GM18861 (cell line): ENCODE measurements at regions not wholly inside any gene's neighbourhood (a gene's known extent, or its start where the extent isn't known, plus 50 kb on each side); places are given as distances from the start of the nearest gene placed in this dataset.

Experiments
- ATAC-seq: cut with Tn5 transposase; IDR thresholded peaks from one replicate; pipeline ENCODE4 v1.9.1; 2021; ENCODE audit not compliant: unreplicated experiment

DNA sequence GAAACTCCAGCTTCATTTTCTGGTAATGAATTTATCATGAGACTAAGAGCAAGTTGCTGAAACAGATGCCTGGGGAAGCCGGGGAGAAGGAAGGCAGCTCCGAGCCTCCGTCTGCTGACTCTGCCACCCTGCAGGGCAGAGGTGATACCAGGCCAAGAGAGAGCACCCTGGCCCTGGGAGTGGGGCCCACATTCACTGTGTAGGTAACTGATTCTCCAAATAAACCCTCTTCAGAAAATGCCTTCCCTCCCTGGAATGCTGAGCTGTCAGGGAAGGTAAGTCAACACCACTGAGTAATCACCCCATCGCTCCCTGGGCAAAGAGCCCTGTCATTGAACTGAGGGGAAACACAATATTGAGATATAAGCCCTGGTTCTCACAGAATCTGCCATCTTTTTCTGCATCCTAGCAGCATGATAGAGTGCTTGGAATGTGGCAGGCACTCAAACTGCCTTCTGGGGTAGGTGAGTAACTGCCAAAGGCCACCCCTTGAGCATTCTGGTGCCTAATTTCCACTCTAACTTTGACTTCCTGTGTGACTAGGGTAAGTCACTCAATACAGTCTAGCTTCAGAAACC is 147.6 kb downstream of the SPATA19 start:
- no peak for ATAC-seq

DNA sequence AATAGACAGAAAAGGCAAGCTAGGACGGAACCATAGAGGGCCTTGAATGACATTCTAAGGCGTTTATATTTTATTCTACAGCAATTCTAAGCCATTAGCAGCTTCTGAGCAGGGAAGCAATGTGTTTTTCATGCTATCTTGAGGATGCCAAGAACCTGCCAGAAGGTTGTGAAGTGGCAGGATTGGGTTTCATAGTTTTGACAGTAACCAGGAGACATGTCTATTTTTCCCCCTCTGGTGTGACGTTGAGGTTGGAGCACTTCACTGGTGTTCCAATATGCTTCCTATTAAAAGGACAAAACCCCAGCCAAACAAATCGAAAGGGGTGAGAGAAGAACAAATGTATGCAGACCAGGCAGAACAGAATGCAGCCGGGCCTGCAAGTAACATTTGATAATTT is 148.2 kb downstream of the SPATA19 start:
- no peak for ATAC-seq

DNA sequence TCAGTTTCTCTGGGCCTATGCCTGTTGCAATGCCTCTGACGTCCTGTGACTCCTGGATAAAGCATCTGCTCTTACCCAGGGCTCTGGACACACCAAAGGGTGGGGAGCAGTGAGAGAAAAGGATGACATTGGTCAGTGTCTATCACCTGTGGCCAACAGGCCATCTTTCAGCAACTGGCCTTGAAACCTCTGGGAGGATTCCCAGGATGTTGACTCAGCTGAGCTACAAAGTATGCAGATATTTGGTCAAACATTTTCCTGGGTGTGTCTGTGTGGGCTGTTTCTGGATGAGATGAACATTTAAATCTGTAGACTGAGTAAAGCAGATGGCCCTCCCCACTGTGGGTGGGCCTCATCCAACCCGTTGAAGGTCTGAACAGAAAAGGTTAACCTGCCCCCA is 149.9 kb downstream of the SPATA19 start:
- no peak for ATAC-seq

DNA sequence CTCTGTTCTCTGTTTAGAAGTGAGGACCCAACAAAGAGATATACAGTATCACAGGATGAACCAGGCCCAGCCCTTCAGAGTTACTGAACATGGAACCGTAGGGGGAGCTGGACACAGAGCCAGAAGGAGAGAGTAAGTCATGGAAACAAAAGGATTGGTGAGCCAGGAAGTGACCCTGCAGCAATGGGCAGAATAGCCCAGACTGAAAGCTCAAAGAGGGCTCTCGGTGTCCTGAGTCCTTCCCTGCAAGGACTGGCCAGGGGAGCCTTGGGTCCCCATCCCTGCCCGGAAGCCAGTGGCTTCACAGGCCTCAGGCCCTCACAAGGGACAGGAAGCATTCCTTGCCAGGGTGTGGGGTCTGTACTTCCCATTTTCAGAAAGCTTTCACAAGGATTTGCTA is 150.6 kb downstream of the SPATA19 start:
- ATAC-seq = no peak

DNA sequence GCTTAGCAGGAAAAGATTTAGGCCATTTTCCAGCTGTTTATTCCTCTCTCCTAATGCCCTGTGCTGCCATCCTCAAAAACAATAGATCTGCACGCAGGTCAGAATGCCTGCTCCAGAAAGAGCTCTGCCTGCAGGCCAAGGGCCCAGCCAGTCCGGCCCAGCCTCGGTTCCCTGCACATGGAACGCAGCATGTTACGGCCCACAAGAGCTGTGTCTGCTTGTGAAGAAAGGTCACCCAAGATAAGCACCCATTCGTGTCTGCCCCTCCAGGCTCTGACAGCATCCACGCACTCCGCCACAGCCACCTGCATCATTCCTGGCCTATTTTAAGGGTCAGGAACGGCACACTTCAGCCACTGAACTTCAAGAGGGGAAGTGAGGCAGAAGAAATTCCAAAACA is 152.2 kb downstream of the SPATA19 start:
- no peak for ATAC-seq

DNA sequence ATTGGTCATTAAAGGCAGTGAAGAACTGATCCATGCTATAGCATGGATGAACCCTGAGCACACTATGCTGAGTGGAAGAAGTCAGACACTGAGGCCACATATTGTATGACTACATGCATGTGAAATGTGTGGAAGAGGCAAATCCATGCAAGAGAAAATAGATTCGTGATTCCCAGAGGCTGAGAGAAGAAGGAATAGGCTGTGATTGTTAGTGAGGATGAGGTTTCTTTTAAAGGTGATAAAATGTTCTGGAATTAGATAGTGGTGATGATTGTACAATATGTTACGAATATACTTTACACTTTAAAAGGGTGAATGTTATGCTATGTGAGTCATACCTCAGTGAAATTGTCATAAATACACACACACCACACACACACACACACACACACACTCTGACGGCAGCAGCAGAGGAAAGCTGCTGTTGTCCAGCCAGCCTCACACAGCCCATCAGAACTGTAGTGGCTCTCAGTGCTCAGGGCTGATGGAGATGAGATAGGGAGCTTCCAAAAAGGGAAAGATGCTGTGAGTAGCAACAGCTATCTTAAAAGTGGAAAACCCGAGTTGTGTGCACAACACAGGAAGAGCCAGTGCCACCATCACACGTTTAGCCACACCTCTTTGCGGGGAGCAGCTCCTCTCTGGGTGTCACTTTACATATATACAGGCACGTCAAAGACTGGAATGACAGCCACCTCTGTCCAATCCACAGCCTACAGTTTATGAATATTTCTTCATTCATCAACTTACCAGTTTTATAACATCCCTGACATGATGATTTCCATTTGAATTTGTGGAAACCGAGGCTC is 153.0 kb downstream of the SPATA19 start:
- ATAC-seq = no peak

DNA sequence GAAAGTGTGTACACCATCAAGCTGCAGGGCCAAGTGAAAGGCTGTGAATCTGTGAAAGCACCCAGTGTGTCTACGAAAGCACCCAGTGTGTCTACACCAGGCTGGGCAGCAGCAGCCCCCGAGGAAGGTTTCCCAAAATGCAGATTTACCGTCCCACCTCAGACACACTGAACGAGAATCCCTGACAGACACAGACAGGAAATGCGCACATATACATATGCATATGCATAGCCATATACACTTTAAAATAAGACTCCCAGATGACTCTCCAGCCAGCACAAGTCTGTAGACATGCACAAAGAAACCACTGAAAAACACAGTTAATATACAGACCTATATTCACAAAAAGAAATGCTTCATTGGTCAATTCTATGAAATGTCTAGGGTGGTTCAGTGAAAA is 155.5 kb upstream of the OPCML start:
- no peak for ATAC-seq

DNA sequence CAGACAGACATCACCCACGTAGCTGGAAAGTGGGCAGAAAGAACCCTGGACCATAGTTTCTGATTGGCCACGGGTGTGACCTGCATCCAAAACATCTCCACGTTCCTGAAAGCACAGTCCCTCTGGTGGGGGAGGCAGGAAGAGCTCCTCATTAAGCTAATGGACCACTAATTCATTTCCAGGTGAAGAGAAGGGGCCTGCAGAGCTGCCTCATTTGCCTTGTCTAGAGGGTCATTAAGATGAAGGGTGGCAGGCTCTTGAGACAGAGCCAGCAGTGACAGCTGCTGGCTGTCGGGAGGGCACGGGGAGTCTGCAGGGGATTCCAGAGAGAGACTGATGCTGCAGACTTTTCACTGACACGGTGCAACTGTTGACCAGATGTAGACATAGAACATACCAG is 149.6 kb upstream of the OPCML start:
- ATAC-seq = no peak

DNA sequence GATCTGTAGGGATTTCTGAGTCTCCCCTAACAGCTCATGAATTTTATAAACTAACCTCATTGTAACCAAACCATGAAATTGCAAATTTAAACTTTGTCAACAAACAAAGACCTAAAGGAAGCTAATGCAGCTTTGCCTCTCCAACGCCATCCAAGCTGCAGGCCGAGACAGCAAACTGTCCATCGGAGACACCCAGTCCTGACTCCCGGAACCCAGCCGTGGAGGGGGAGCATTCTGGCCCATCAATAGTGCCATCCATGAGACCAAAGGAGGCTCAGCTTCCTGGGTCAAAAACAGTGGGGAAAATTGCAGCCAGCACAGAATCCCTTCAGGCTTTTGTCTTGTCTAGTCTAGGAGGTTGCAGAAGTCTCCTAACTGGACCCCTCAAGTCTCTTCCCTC is 147.6 kb upstream of the OPCML start:
- no peak for ATAC-seq

DNA sequence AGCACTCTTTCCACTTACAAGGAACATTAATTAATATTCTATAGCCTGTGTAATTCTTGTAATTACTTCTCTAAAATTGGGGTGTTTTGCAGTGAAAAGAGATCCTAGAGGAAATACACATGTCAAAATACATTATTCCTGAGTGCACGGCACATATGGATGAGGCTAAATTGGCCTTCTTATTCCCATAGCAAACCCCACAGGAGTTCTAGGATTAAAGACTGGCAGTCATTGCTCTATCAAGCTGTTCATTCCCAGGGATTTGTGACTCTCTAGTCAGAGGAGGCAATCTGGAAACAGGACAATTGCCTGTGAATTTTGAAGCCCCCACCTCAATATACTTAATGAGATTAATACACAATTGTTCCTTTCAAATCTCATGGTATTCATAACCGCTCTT is 145.9 kb upstream of the OPCML start:
- no peak for ATAC-seq

DNA sequence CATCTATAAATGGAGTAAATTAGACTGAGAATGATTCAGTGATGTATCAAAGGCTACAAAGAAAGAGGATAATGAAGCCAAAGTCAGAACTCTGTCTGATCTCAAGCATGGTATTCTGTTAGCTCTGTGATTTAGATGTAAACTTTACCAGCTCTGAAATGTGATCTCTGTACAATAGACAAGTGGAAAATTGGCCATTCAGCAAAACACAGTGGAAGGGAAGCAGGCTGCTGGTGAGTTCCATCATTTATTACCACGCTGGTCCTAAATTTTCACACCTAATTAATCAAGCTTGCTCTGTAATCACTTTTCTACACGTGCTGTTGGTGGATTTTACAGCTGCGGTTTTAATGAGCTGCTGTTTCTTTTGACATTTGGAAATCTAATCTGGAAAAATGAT is 145.1 kb upstream of the OPCML start:
- ATAC-seq = no peak

DNA sequence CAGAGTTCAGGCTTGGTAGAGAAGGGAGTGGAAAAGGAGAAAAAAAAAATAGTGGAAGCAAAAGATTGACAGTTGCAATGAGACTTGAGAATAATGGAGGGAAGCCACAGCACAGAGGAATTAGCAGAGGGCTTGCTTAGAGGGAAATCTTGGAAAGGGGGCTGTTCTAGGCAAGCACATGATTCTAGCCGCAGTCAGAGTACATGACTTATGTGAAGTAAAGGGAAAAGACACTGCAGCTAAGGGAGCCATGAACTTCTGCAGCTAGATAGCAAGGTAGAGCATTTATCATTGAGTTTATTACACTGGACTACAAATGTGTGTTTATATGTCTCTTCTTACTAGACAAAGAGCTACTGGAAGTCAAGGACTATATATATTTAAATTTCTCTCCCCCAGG is 144.0 kb upstream of the OPCML start:
- no peak for ATAC-seq

DNA sequence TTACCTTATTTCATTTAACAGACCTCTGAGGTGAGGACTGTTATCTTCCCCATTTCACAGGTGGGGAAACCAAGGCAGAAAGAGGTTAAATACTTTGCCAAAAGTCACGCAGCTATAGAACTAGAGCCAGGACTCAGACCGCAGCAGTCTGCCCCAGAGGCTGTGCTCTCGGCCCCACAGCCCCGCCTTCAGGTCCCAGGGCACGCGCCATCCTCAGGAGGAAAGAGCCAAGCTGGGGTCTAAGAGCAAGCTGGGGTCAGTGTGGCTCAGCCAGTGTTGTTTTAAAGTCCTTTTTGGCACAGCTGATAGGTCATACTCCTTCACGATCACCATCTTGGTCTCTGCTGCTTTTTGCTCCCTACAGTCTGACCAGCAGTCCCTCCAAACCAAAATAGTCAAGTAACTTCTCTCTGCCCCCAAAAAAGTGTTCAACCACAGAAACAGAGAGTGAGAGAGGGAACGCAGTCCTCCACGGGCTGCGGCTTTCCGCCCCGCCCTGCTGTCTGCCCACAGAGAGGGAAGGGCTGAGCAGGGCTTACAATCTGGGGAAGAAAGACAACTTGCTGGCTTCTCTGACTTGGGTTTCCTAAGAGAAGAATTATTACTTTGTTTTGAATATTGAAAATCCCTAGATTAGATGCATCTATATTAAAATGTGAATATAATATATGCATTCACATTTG is 137.2 kb upstream of the OPCML start:
- no peak for ATAC-seq

DNA sequence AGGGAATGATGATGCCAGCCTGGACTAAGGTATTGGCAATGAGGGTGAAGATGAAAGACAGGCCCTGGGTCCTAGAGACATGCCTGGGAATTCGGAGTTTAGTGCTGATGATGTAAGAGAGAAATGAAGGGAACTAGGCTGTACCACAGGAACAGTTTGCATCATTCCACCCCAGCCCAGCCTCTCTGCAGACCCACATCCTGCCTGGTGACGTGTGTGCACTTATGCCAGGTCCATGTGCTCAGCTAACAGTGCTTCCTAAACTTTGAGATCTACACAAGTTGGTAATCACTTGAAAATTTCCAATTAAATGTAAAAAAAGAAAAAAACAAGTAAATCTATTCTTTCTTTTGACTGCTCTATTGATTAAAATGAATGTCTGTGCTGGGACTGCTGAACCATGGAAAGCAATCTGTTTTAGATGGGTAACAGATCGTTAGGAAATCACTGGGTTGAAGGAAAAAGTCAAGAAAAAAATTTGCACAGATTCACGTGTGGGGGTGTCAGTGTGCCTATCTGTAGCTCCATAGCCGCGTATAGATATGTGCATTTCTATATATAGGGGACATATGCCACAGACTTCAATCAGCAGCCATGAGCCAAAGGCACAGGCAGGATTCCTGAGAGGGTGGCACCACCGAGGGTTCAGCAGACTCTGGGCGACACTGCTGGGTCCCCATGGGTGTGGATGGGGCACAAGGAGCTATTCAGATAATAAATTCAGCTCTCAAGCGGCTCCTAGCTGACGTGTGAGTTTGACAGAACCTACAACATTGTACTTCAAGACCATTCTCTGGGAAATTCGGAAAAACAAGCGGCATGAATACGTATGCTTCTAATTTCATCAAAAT is 131.1 kb upstream of the OPCML start:
- no peak for ATAC-seq

DNA sequence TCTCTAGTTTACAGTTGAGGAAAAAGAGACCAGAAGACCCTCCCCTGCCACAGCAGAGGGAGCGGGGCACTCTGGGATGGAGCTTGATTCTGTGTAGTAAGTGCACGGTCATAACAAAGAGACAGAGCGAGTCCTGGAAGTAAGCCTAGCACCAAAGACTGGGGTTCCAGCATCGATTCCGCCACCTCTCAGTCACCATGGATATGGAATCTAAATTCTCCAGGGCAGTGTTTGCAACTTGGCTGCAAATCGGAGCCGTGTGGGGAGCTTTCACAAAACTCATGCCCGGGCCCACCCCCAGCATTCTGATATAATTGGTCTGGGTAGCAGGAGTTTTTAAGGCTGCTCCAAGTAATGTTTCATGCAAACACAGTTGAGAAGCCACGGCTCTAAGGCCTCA is 129.5 kb upstream of the OPCML start:
- ATAC-seq = no peak

DNA sequence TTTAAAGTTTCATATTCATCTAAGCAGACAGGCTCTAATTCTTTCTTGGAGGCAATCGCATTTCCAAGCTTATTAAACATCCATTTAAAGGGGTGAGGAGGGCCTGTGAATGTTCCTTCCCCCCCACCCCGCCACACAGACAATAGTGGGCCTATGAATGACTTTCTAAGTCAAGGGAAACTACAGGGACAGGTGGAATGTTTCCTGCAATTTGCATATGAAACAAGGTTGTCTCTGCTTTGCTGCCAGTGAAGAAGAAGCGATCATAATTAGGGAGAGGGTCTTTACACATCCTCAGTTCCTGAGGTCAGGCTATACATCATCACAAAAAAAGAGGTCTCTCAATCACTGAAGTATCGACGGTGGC is 127.9 kb upstream of the OPCML start:
- no peak for ATAC-seq

DNA sequence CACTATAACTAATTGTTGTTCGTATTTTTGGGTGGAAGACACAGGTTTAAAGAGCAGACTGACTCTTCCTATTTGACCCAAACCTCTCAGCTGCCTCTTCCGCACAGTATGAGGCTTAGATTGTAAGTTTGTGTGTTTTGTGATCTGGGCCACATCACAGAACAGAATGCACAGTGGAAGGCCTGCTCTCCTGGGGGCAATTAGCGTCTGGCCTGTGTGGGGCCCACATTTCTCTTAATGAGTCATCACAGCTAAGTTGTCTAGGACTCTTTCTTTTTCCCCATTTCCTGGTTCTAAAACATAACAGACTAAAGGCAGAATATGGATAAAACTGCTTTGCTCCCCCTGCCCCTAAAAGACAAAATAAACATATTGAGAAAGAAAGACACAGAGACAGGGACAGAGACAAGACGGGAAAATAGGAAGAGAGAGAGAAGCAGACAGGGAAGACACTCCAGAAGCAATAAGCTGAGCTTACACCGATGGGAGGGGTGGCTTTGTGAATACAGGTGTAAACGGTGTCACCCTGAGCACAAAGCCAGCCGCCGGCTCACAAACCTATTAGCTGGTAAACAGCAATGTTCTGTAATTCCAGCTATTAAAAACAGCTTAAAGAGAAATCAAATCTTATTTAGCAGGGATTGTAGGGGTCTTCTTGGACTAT is 127.4 kb upstream of the OPCML start:
- ATAC-seq = peak; percentile 80

DNA sequence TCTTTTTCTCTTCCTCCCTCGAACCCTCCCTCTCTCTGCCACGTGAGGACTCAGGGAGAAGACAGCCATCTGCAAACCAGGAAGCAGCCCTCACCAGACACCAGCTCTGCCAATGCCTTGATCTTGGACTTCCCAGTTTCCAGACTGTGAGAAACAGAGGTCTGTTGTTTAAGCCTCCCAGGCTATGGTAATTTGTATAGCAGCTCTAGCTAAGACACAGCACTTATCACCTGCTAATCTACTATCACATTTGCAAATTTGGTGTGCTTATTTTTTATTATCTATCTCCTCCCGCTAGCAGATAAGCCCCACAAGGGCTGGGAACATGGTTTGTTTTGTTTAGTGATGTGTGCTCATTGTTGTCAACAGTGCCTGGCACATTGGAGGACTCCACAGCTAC is 124.8 kb upstream of the OPCML start:
- ATAC-seq = no peak

DNA sequence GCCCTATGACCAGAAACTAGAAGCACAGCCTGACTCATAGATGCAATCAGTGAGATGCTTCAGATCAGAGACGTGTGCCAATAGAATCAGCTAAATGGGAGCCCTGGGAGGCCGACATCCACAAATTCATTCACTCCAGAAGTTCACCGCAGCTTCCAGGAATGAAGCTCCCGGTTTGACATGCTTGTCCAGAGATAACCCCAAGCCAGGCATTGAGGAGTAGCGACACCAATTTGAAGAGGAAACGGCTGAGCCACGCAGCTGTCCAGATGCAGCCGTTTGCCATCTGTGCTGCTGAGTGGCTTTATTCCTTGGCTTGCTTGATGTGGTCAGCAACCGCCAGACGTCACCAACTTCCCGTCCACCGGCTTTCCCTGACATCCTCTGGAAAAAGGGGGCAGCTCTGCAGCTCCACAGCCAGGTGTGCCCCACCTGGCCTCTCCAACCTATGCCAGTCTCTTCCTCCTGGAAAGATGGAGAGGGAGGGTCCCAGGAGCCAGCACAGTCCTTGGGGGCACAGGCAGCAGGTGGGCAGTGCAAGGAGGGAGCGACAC is 123.9 kb upstream of the OPCML start:
- ATAC-seq = no peak

DNA sequence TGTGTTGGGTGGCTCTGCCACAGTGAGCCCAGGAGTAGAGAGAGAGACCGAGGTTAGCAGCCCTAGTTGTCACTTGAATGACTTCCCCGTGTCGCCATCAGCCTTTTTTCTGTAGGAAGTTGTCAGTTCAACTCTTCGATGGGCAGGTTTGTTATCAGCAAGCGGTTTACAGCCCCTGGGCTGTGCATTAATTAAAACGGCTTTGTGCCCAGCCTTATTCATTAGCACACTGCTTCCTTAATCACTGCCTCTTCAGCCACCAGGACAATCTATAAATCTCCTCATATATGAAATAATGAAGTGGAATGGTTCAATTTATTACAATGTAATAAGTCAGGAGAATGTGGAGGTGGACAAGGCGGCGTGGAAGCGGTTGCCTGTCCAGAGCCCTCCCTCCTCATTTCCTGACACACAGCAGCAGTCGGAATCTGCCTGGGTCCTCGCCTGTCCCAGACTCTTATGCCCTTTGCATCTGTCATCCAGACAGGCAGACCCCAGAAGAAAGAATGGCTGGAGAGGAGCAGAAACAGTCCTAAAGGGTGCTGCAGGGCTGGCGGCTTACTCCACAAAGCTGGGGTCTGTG is 122.4 kb upstream of the OPCML start:
- no peak for ATAC-seq
